Activated CD4-positive, alpha-beta T cell treated with anti-CD3 and anti-CD28 coated beads for 36 hours (primary cell): ENCODE measurements at regions not wholly inside any gene's neighbourhood (a gene's known extent, or its start where the extent isn't known, plus 50 kb on each side); places are given as distances from the start of the nearest gene placed in this dataset.

Source experiments
- ATAC-seq: fragments of 200-7000 bp; cut with Tn5 transposase; one replicate; pipeline ENCODE4 v1.10.0; 2021; ENCODE audit warnings: mild to moderate bottlenecking, moderate library complexity
- CTCF ChIA-PET: fragments of 350-600 bp; sonication (Branson Sonifier 250); formaldehyde crosslinking; loops from one replicate; lab custom pipeline; 2021; ENCODE audit warnings: antibody characterized with exemption; lab: Charles Lee
- POLR2A ChIA-PET: fragments of 350-600 bp; sonication (Branson Sonifier 250); formaldehyde crosslinking; loops from one replicate; lab custom pipeline; 2021; ENCODE audit warnings: antibody characterized with exemption, inconsistent platforms; lab: Charles Lee
- DNase-seq: peaks from one replicate; pipeline ENCODE4 v3.0.0-alpha.2; 2020
- H3K27ac Mint-ChIP-seq: one replicate; pipeline ENCODE4 v1.8.0; 2021; ENCODE audit warnings: mixed read lengths
- H3K27me3 Mint-ChIP-seq: one replicate; pipeline ENCODE4 v1.8.0; 2021; ENCODE audit warnings: mixed read lengths
- H3K36me3 Mint-ChIP-seq: one replicate; pipeline ENCODE4 v1.8.0; 2021; ENCODE audit warnings: low read depth, mixed read lengths
- H3K4me1 Mint-ChIP-seq: one replicate; pipeline ENCODE4 v1.8.0; 2021; ENCODE audit warnings: mixed read lengths
- H3K4me3 Mint-ChIP-seq: one replicate; pipeline ENCODE4 v1.8.0; 2021; ENCODE audit warnings: mild to moderate bottlenecking, moderate library complexity, mixed read lengths
- H3K9me3 Mint-ChIP-seq: one replicate; pipeline ENCODE4 v1.8.0; 2021; ENCODE audit warnings: low read depth, mixed read lengths
- intact Hi-C, 2 experiments: fragments of 100-400 bp; cut with DNase I in 1 of 2; cut with micrococcal nuclease in 1 of 2; formaldehyde crosslinking; loops; one replicate each; pipeline versions ENCODE4 v1.14.2 to v1.15.1; 2022 to 2024; cut with DNase I, micrococcal nuclease

- no peaks in the 10 kb centered on the region for H3K36me3 Mint-ChIP-seq
- H3K27me3 Mint-ChIP-seq, result peaks cover 7% of the 10 kb centered on the region
- no peak overlapping the region for H3K4me3 Mint-ChIP-seq
- no peak overlapping the region for H3K27ac Mint-ChIP-seq
- intact Hi-C loops, result no loop called here
- no peak for DNase-seq
- ChIA-PET CTCF (interaction anchor here (0.6 kb wide), 1 partner anchor 103 kb away, joined by 3 read pairs; no protein-coding TSS in a partner anchor), POLR2A (no interaction called here)
- ATAC-seq, result no peak
- peaks cover 1% of the 10 kb centered on the region for H3K9me3 Mint-ChIP-seq
- H3K4me1 Mint-ChIP-seq, result no peaks in the 10 kb centered on the region
Measured at GRCh38 chr12:88952562-88952942, 372.3 kb upstream of the KITLG start.

- ChIA-PET POLR2A (no interaction called here), CTCF (interaction anchor here (0.6 to 0.9 kb wide), 2 partner anchors 8 to 102 kb away, joined by 3 to 4 read pairs; no protein-coding TSS in a partner anchor)
- intact Hi-C loops, result no loop called here
- Mint-ChIP-seq H3K27me3 (peaks cover 8% of the 10 kb centered on the region), H3K4me1 (no peaks in the 10 kb centered on the region), H3K9me3 (peaks cover 1% of the 10 kb centered on the region), H3K4me3 (no peak overlapping the region), H3K27ac (no peak overlapping the region), H3K36me3 (no peaks in the 10 kb centered on the region)
- DNase-seq, result no peak
- ATAC-seq, result no peak
Measured at GRCh38 chr12:88951860-88952561, 371.7 kb upstream of the KITLG start.

- no peaks in the 10 kb centered on the region for H3K4me1 Mint-ChIP-seq
Measured at GRCh38 chr12:88951177-88951576, 370.9 kb upstream of the KITLG start.

GRCh38 chr12:88947486-88948043 is 367.3 kb upstream of the KITLG start:
- ATAC-seq, result no peak
- Mint-ChIP-seq H3K9me3 (peaks cover 1% of the 10 kb centered on the region), H3K4me1 (no peaks in the 10 kb centered on the region), H3K4me3 (no peak overlapping the region), H3K36me3 (no peaks in the 10 kb centered on the region), H3K27me3 (peaks cover 13% of the 10 kb centered on the region), H3K27ac (no peak overlapping the region)
- DNase-seq, result no peak
- ChIA-PET CTCF (no interaction called here), POLR2A (no interaction called here)
- intact Hi-C loops, result no loop called here

More at GRCh38 chr12:88951177-88951576, 370.9 kb upstream of the KITLG start:
- Mint-ChIP-seq H3K27ac (no peak overlapping the region), H3K27me3 (peaks cover 7% of the 10 kb centered on the region), H3K4me3 (no peak overlapping the region), H3K9me3 (peaks cover 1% of the 10 kb centered on the region), H3K36me3 (no peaks in the 10 kb centered on the region)
- ChIA-PET POLR2A (no interaction called here), CTCF (interaction anchor here (0.9 kb wide), 1 partner anchor 9 kb away, joined by 4 read pairs; no protein-coding TSS in a partner anchor)
- intact Hi-C loops, result no loop called here
- ATAC-seq (no peak), DNase-seq (no peak)

GRCh38 chr12:88946372-88946997 is 366.2 kb upstream of the KITLG start:
- Mint-ChIP-seq H3K9me3 (peaks cover 1% of the 10 kb centered on the region), H3K4me3 (no peak overlapping the region), H3K36me3 (no peaks in the 10 kb centered on the region), H3K27ac (no peak overlapping the region), H3K27me3 (peaks cover 13% of the 10 kb centered on the region), H3K4me1 (no peaks in the 10 kb centered on the region)
- DNase-seq, result no peak
- intact Hi-C loops, result no loop called here
- ChIA-PET POLR2A (interaction anchor here (0.6 kb wide), 1 partner anchor 282 kb away, joined by 4 read pairs; no protein-coding TSS in a partner anchor), CTCF (interaction anchor here (0.7 to 1.1 kb wide), 5 partner anchors 9 to 48 kb away, joined by 3 read pairs; no protein-coding TSS in a partner anchor)
- no peak for ATAC-seq

- Mint-ChIP-seq H3K27ac (no peak overlapping the region), H3K4me3 (no peak overlapping the region), H3K27me3 (peaks cover 13% of the 10 kb centered on the region), H3K4me1 (no peaks in the 10 kb centered on the region), H3K36me3 (no peaks in the 10 kb centered on the region), H3K9me3 (peaks cover 1% of the 10 kb centered on the region)
- ATAC-seq (no peak), DNase-seq (no peak)
- ChIA-PET POLR2A (no interaction called here), CTCF (interaction anchor here (1.1 kb wide), 1 partner anchor 8 kb away, joined by 3 read pairs; no protein-coding TSS in a partner anchor)
- intact Hi-C loops, result no loop called here
Measured at GRCh38 chr12:88945051-88945732, 364.9 kb upstream of the KITLG start.

- CTCF ChIA-PET, result interaction anchor here (0.7 kb wide), 1 partner anchor 25 kb away, joined by 3 read pairs; no protein-coding TSS in a partner anchor
- Mint-ChIP-seq H3K27me3 (peaks cover 11% of the 10 kb centered on the region), H3K4me1 (no peaks in the 10 kb centered on the region), H3K4me3 (no peak overlapping the region), H3K36me3 (no peaks in the 10 kb centered on the region), H3K9me3 (peaks cover 1% of the 10 kb centered on the region), H3K27ac (no peak overlapping the region)
- POLR2A ChIA-PET, result no interaction called here
- DNase-seq (no peak), ATAC-seq (no peak)
- intact Hi-C loops, result no loop called here
Measured at GRCh38 chr12:88944397-88944796, 364.1 kb upstream of the KITLG start.

GRCh38 chr12:88940854-88941253 is 360.6 kb upstream of the KITLG start:
- H3K36me3 Mint-ChIP-seq, result no peaks in the 10 kb centered on the region
- POLR2A ChIA-PET, result no interaction called here
- peaks cover 6% of the 10 kb centered on the region for H3K27me3 Mint-ChIP-seq
- H3K9me3 Mint-ChIP-seq, result no peaks in the 10 kb centered on the region
- H3K27ac Mint-ChIP-seq, result no peak overlapping the region
- H3K4me1 Mint-ChIP-seq, result no peaks in the 10 kb centered on the region
- intact Hi-C loops, result no loop called here
- H3K4me3 Mint-ChIP-seq, result no peak overlapping the region
- ATAC-seq (no peak), DNase-seq (no peak)
- CTCF ChIA-PET, result no interaction called here

- Mint-ChIP-seq H3K27me3 (peaks cover 2% of the 10 kb centered on the region), H3K4me3 (no peak overlapping the region), H3K36me3 (no peaks in the 10 kb centered on the region), H3K27ac (no peak overlapping the region), H3K9me3 (no peaks in the 10 kb centered on the region), H3K4me1 (no peaks in the 10 kb centered on the region)
- no peak for DNase-seq
- no peak for ATAC-seq
- POLR2A ChIA-PET, result no interaction called here
- CTCF ChIA-PET, result no interaction called here
- intact Hi-C loops, result no loop called here
Measured at GRCh38 chr12:88935856-88936255, 355.6 kb upstream of the KITLG start.

- ATAC-seq (no peak), DNase-seq (no peak)
- intact Hi-C loops, result no loop called here
- Mint-ChIP-seq H3K9me3 (no peaks in the 10 kb centered on the region), H3K27me3 (peaks cover 2% of the 10 kb centered on the region), H3K4me3 (no peak overlapping the region), H3K36me3 (no peaks in the 10 kb centered on the region), H3K4me1 (no peaks in the 10 kb centered on the region), H3K27ac (no peak overlapping the region)
- ChIA-PET POLR2A (no interaction called here), CTCF (no interaction called here)
Measured at GRCh38 chr12:88934163-88934747, 354.0 kb upstream of the KITLG start.

DNA sequence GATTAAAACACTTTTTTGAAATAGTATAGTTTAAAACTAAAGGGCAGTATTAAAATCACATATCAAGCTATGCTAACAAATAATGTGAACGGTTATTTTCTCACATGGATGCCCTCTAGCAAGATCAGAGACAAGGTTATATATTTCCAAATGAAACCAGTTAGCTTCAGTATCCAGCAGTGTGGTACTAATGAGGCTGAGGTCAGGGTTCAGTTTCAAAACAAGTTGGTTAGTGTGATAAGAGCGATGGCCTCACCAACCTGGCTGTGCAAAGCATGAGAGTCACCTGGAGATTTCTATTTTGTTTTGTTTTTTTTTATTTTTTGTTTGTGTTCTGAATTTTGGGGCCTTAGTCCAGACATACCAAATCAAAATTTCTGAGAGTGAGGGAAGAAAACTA is 352.2 kb upstream of the KITLG start:
- H3K4me1 Mint-ChIP-seq, result no peaks in the 10 kb centered on the region
- DNase-seq (no peak), ATAC-seq (no peak)
- no peaks in the 10 kb centered on the region for H3K36me3 Mint-ChIP-seq
- intact Hi-C loops, result no loop called here
- H3K4me3 Mint-ChIP-seq, result no peak overlapping the region
- no peaks in the 10 kb centered on the region for H3K9me3 Mint-ChIP-seq
- H3K27ac Mint-ChIP-seq, result no peak overlapping the region
- ChIA-PET CTCF (interaction anchor here (0.8 kb wide), 1 partner anchor 14 kb away, joined by 3 read pairs; no protein-coding TSS in a partner anchor), POLR2A (no interaction called here)
- peaks cover 2% of the 10 kb centered on the region for H3K27me3 Mint-ChIP-seq
